Stomach smooth muscle (tissue), 2 donors: ENCODE measurements at regions not wholly inside any gene's neighbourhood (a gene's known extent, or its start where the extent isn't known, plus 50 kb on each side); places are given as distances from the start of the nearest gene placed in this dataset.

Experiments
- H3K27ac ChIP-seq: one replicate; pipeline ENCODE4 v1.7.0; 2013; ENCODE audit warnings: mild to moderate bottlenecking, low read length, inconsistent platforms
- H3K27me3 ChIP-seq, 2 donors: one replicate each; pipeline ENCODE4 v1.7.0; 2013; ENCODE audit warnings: low read length in 2 of 2; ENCODE audit not compliant: insufficient read depth in 2 of 2, control insufficient read depth in 1 of 2
- H3K36me3 ChIP-seq, 2 donors: one replicate each; pipeline ENCODE4 v1.7.0; 2013; ENCODE audit warnings: low read length in 2 of 2; ENCODE audit not compliant: control insufficient read depth in 2 of 2, insufficient read depth in 2 of 2
- H3K4me1 ChIP-seq: one replicate; pipeline ENCODE4 v1.7.0; 2013; ENCODE audit warnings: low read length; ENCODE audit not compliant: control insufficient read depth, insufficient read depth
- H3K4me3 ChIP-seq, 2 donors: one replicate each; pipeline ENCODE4 v1.7.0; 2013; ENCODE audit warnings: low read length in 2 of 2
- H3K9ac ChIP-seq, 2 donors: one replicate each; pipeline ENCODE4 v1.7.0; 2013; ENCODE audit warnings: low read length in 2 of 2, mild to moderate bottlenecking in 1 of 2
- H3K9me3 ChIP-seq, 2 donors: one replicate each; pipeline ENCODE4 v1.7.0; 2013; ENCODE audit warnings: low read length in 2 of 2; ENCODE audit not compliant: control insufficient read depth in 2 of 2
- donor health status: healthy.
- donor health status: Pancreatic carcinoma.

- no peaks in the 10 kb centered on the region for H3K36me3 ChIP-seq
- H3K27me3 ChIP-seq = no peaks in the 10 kb centered on the region
- no peak overlapping the region for H3K27ac ChIP-seq
- no peak overlapping the region for H3K4me3 ChIP-seq
- no peaks in the 10 kb centered on the region for H3K9me3 ChIP-seq
- no peak overlapping the region for H3K9ac ChIP-seq
- H3K4me1 ChIP-seq = no peaks in the 10 kb centered on the region
Observed at GRCh38 chr20:40931410-40932044, 97.1 kb upstream of the TOP1 start.

DNA sequence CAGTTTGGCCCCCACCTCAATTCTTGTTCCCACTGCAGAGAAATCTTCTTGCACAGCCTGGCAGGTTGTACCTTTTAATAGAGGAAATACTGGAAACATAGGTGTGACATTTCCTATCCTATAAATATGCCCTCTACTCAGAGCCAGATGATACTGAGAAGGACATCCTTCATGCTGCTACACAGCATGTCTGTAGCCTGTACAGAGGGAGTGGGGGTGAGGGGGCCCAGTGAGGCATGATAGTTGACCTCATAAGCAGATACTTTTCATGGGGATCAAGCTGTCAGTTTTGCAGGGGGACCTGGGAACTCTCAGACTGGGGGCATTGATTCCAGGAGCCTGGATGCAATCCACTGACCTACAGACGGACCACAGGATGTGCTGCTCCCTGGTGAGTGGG is 96.2 kb upstream of the TOP1 start:
- no peak overlapping the region for H3K9ac ChIP-seq
- no peak overlapping the region for H3K4me3 ChIP-seq
- H3K27ac ChIP-seq = no peak overlapping the region
- H3K36me3 ChIP-seq = no peaks in the 10 kb centered on the region
- H3K27me3 ChIP-seq = no peaks in the 10 kb centered on the region
- H3K4me1 ChIP-seq = no peaks in the 10 kb centered on the region
- H3K9me3 ChIP-seq = no peaks in the 10 kb centered on the region

GRCh38 chr20:40933758-40934157 is 94.9 kb upstream of the TOP1 start:
- Histone ChIP-seq H3K27me3 (no peaks in the 10 kb centered on the region), H3K9me3 (no peaks in the 10 kb centered on the region), H3K27ac (no peak overlapping the region), H3K4me1 (no peaks in the 10 kb centered on the region), H3K9ac (no peak overlapping the region), H3K36me3 (no peaks in the 10 kb centered on the region), H3K4me3 (no peak overlapping the region)

DNA sequence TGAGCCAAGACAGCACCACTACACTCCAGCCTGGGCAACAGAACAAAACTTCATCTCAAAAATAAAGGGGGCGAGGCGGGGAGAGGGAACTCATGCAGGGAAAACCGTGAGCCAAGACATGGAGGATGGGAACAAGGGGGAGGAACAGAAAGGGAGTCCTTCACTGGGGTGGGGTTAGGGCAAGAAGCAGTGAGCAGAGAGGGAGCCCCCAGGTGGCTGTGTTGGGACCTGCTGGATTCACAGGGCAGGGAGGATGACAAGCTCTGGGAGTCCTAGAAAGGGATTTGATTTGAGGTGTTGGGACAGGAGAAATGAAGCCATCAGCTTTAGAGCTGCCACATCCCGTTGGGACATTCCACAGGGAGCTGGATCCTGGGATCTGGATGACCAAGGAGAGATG is 90.6 kb upstream of the TOP1 start:
- no peak overlapping the region for H3K4me3 ChIP-seq
- H3K9ac ChIP-seq = no peak overlapping the region
- H3K36me3 ChIP-seq = no peaks in the 10 kb centered on the region
- no peaks in the 10 kb centered on the region for H3K9me3 ChIP-seq
- no peak overlapping the region for H3K27ac ChIP-seq
- H3K4me1 ChIP-seq = no peaks in the 10 kb centered on the region
- H3K27me3 ChIP-seq = no peaks in the 10 kb centered on the region

DNA sequence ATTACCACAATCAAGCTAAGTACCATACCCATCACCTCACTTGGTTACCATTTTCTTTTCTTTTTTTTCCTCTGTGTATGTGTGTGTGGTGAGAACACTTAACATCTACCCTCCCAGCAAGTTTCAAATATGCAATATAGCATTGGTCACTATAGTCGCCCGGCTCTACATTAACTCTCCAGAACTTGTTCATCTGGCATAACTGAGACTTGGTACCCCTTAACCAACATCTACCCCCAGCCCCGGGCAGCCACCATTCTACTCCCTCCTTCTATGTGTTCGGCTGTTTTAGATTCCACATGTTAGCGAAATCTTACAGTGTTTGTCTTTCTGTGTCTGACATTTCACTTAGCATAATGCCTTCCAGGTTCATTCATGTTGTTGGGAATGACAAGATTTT is 89.0 kb upstream of the TOP1 start:
- no peak overlapping the region for H3K9ac ChIP-seq
- H3K9me3 ChIP-seq = no peaks in the 10 kb centered on the region
- H3K36me3 ChIP-seq = no peaks in the 10 kb centered on the region
- no peaks in the 10 kb centered on the region for H3K4me1 ChIP-seq
- no peak overlapping the region for H3K27ac ChIP-seq
- H3K27me3 ChIP-seq = no peaks in the 10 kb centered on the region
- no peak overlapping the region for H3K4me3 ChIP-seq

GRCh38 chr20:40941133-40941610 is 87.5 kb upstream of the TOP1 start:
- Histone ChIP-seq H3K27me3 (no peaks in the 10 kb centered on the region), H3K4me3 (no peak overlapping the region)

GRCh38 chr20:40942006-40942405 is 86.6 kb upstream of the TOP1 start:
- no peaks in the 10 kb centered on the region for H3K27me3 ChIP-seq
- H3K4me1 ChIP-seq = no peaks in the 10 kb centered on the region
- no peak overlapping the region for H3K27ac ChIP-seq
- H3K4me3 ChIP-seq = no peak overlapping the region
- H3K9ac ChIP-seq = no peak overlapping the region
- no peaks in the 10 kb centered on the region for H3K9me3 ChIP-seq
- no peaks in the 10 kb centered on the region for H3K36me3 ChIP-seq

More at GRCh38 chr20:40941133-40941610, 87.5 kb upstream of the TOP1 start:
- no peak overlapping the region for H3K9ac ChIP-seq
- no peaks in the 10 kb centered on the region for H3K9me3 ChIP-seq
- H3K36me3 ChIP-seq = no peaks in the 10 kb centered on the region
- H3K4me1 ChIP-seq = no peaks in the 10 kb centered on the region
- H3K27ac ChIP-seq = no peak overlapping the region

DNA sequence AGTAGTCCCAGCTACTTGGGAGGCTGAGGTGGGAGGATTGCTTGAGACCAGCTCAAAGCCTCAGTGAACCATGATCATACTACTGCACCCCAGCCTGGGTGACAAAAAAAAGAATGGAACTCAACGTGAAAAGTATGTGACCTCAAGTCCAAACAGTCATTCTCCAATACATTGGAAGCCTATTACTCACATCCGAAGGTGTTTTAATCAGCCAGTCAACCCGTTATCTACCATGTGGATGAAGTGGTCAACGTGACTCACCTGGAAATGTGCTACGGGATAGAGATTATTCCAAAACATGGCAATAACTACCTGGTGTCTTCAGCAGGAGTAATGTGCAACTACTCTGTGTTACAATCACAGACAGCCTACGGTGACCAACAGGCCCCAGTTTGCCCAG is 85.8 kb upstream of the TOP1 start:
- H3K27me3 ChIP-seq = no peaks in the 10 kb centered on the region
- no peaks in the 10 kb centered on the region for H3K36me3 ChIP-seq
- H3K4me1 ChIP-seq = no peaks in the 10 kb centered on the region
- H3K9me3 ChIP-seq = no peaks in the 10 kb centered on the region
- H3K9ac ChIP-seq = no peak overlapping the region
- no peak overlapping the region for H3K4me3 ChIP-seq
- no peak overlapping the region for H3K27ac ChIP-seq

DNA sequence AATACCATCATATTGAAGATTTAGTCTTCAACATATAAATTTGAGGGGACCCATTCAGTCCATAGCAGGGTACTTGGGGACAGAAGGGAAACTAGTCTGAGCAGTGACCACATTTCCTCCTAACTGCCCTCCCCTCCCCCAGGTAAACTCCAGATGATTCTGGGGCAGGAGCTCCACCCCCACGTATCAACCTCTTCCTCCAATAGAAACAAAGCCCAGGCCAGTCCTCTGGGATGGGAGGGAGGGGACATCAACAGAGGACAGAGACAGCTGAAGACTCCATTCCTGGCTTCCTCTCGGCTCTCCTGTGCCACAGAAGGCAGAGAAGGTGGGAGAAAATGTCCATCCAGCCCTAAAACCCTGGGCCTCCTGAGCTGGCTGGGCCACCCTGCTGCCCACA is 85.0 kb upstream of the TOP1 start:
- no peaks in the 10 kb centered on the region for H3K27me3 ChIP-seq
- H3K4me3 ChIP-seq = no peak overlapping the region

GRCh38 chr20:40945189-40945588 is 83.4 kb upstream of the TOP1 start:
- no peak overlapping the region for H3K9ac ChIP-seq
- H3K4me1 ChIP-seq = no peaks in the 10 kb centered on the region
- no peak overlapping the region for H3K4me3 ChIP-seq
- no peaks in the 10 kb centered on the region for H3K9me3 ChIP-seq
- peaks cover 0 to 4% of the 10 kb centered on the region in 2 donors for H3K27me3 ChIP-seq
- H3K27ac ChIP-seq = no peak overlapping the region
- H3K36me3 ChIP-seq = no peaks in the 10 kb centered on the region

More for the DNA sequence above, 85.0 kb upstream of the TOP1 start:
- no peaks in the 10 kb centered on the region for H3K36me3 ChIP-seq
- H3K27ac ChIP-seq = no peak overlapping the region
- no peak overlapping the region for H3K9ac ChIP-seq
- H3K9me3 ChIP-seq = no peaks in the 10 kb centered on the region
- H3K4me1 ChIP-seq = no peaks in the 10 kb centered on the region

- Histone ChIP-seq H3K36me3 (no peaks in the 10 kb centered on the region), H3K4me3 (no peak overlapping the region), H3K4me1 (no peaks in the 10 kb centered on the region), H3K27me3 (peaks cover 0 to 5% of the 10 kb centered on the region in 2 donors), H3K27ac (no peak overlapping the region), H3K9me3 (no peaks in the 10 kb centered on the region), H3K9ac (no peak overlapping the region)
Observed at GRCh38 chr20:40945754-40946450, 82.7 kb upstream of the TOP1 start.
